ENCODE measurements at regions not wholly inside any gene's neighbourhood (a gene's known extent, or its start where the extent isn't known, plus 50 kb on each side); places are given as distances from the start of the nearest gene placed in this dataset.
"Not testable (repeated sequence)": the region's sequence is repeated elsewhere in the genome, so short reads cannot be mapped to it uniquely, and the experiment has no call there.

GRCh38 chr4:112003231-112003907 is 141.9 kb upstream of the FAM241A start:
- H3K4me1 ChIP-seq (ENCODE audit: control insufficient read depth, low read depth, low read length) = no peaks in the 10 kb centered on the region
- H3K27me3 ChIP-seq (ENCODE audit: control insufficient read depth, insufficient read depth, low read length) = no peaks in the 10 kb centered on the region
- no peak overlapping the region for H3K4me3 ChIP-seq (ENCODE audit: low read length)
- no peak overlapping the region for H3K27ac ChIP-seq (ENCODE audit: low read length)
- H3K9me3 ChIP-seq (ENCODE audit: control insufficient read depth, low read depth, low read length) = no peaks in the 10 kb centered on the region
- no peaks in the 10 kb centered on the region for H3K36me3 ChIP-seq (ENCODE audit: control insufficient read depth, low read depth, low read length)
- H3K9ac ChIP-seq (ENCODE audit: low read length) = no peak overlapping the region

GRCh38 chr4:112005027-112005426 is 140.2 kb upstream of the FAM241A start:
- no peak overlapping the region for H3K9ac ChIP-seq (ENCODE audit: low read length)

GRCh38 chr4:112007391-112007790 is 137.9 kb upstream of the FAM241A start:
- Histone ChIP-seq H3K4me3 (ENCODE audit: low read length) (no peak overlapping the region), H3K9me3 (ENCODE audit: control insufficient read depth, low read depth, low read length) (no peaks in the 10 kb centered on the region), H3K36me3 (ENCODE audit: control insufficient read depth, low read depth, low read length) (no peaks in the 10 kb centered on the region), H3K27me3 (ENCODE audit: control insufficient read depth, insufficient read depth, low read length) (no peaks in the 10 kb centered on the region), H3K4me1 (ENCODE audit: control insufficient read depth, low read depth, low read length) (no peaks in the 10 kb centered on the region), H3K27ac (ENCODE audit: low read length) (no peak overlapping the region), H3K9ac (ENCODE audit: low read length) (no peak overlapping the region)

More at GRCh38 chr4:112005027-112005426, 140.2 kb upstream of the FAM241A start:
- Histone ChIP-seq H3K27me3 (ENCODE audit: control insufficient read depth, insufficient read depth, low read length) (no peaks in the 10 kb centered on the region), H3K4me1 (ENCODE audit: control insufficient read depth, low read depth, low read length) (no peaks in the 10 kb centered on the region), H3K9me3 (ENCODE audit: control insufficient read depth, low read depth, low read length) (no peaks in the 10 kb centered on the region), H3K4me3 (ENCODE audit: low read length) (no peak overlapping the region), H3K36me3 (ENCODE audit: control insufficient read depth, low read depth, low read length) (no peaks in the 10 kb centered on the region), H3K27ac (ENCODE audit: low read length) (no peak overlapping the region)

DNA sequence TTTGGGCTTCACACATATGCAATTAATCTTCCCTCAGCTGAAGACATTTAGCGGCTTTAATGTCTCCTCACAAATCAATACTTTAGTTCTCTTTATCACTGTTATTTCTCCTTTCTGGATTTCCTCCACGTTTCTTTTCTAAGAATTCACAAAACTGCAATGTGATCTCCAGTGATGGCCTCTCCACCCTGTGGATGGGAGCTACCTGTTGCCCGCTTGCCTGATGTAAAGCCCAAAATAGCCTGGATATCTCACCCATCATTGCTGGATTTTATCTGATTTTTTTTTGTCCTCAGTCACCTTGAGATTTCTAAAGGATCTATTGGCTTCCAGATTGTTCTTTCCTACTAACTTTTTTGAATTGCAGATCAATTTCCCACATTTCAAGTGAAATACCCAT is 129.3 kb upstream of the FAM241A start:
- H3K9ac ChIP-seq (ENCODE audit: low read length) = no peak overlapping the region
- no peak overlapping the region for H3K27ac ChIP-seq (ENCODE audit: low read length)
- no peaks in the 10 kb centered on the region for H3K4me1 ChIP-seq (ENCODE audit: control insufficient read depth, low read depth, low read length)
- H3K36me3 ChIP-seq (ENCODE audit: control insufficient read depth, low read depth, low read length) = no peaks in the 10 kb centered on the region
- H3K9me3 ChIP-seq (ENCODE audit: control insufficient read depth, low read depth, low read length) = no peaks in the 10 kb centered on the region
- H3K27me3 ChIP-seq (ENCODE audit: control insufficient read depth, insufficient read depth, low read length) = no peaks in the 10 kb centered on the region
- H3K4me3 ChIP-seq (ENCODE audit: low read length) = no peak overlapping the region

GRCh38 chr4:112023402-112023950 is 121.8 kb upstream of the FAM241A start:
- Histone ChIP-seq H3K27ac (ENCODE audit: low read length) (no peak overlapping the region), H3K9ac (ENCODE audit: low read length) (no peak overlapping the region), H3K36me3 (ENCODE audit: control insufficient read depth, low read depth, low read length) (no peaks in the 10 kb centered on the region), H3K27me3 (ENCODE audit: control insufficient read depth, insufficient read depth, low read length) (no peaks in the 10 kb centered on the region), H3K4me3 (ENCODE audit: low read length) (no peak overlapping the region), H3K9me3 (ENCODE audit: control insufficient read depth, low read depth, low read length) (no peaks in the 10 kb centered on the region), H3K4me1 (ENCODE audit: control insufficient read depth, low read depth, low read length) (no peaks in the 10 kb centered on the region)

- Histone ChIP-seq H3K4me1 (ENCODE audit: control insufficient read depth, low read depth, low read length) (peaks cover 2% of the 10 kb centered on the region), H3K36me3 (ENCODE audit: control insufficient read depth, low read depth, low read length) (no peaks in the 10 kb centered on the region), H3K27ac (ENCODE audit: low read length) (no peak overlapping the region), H3K27me3 (ENCODE audit: control insufficient read depth, insufficient read depth, low read length) (no peaks in the 10 kb centered on the region), H3K4me3 (ENCODE audit: low read length) (no peak overlapping the region), H3K9me3 (ENCODE audit: control insufficient read depth, low read depth, low read length) (no peaks in the 10 kb centered on the region), H3K9ac (ENCODE audit: low read length) (no peak overlapping the region)
Observed at GRCh38 chr4:112026058-112026457, 119.2 kb upstream of the FAM241A start.

GRCh38 chr4:112029771-112030171 is 115.5 kb upstream of the FAM241A start:
- Histone ChIP-seq H3K9ac (ENCODE audit: low read length) (no peak overlapping the region), H3K4me3 (ENCODE audit: low read length) (no peak overlapping the region), H3K36me3 (ENCODE audit: control insufficient read depth, low read depth, low read length) (no peaks in the 10 kb centered on the region), H3K27ac (ENCODE audit: low read length) (no peak overlapping the region), H3K27me3 (ENCODE audit: control insufficient read depth, insufficient read depth, low read length) (no peaks in the 10 kb centered on the region), H3K9me3 (ENCODE audit: control insufficient read depth, low read depth, low read length) (no peaks in the 10 kb centered on the region), H3K4me1 (ENCODE audit: control insufficient read depth, low read depth, low read length) (peaks cover 2% of the 10 kb centered on the region)

GRCh38 chr4:112031712-112032328 is 113.4 kb upstream of the FAM241A start:
- no peaks in the 10 kb centered on the region for H3K27me3 ChIP-seq (ENCODE audit: control insufficient read depth, insufficient read depth, low read length)
- H3K36me3 ChIP-seq (ENCODE audit: control insufficient read depth, low read depth, low read length) = no peaks in the 10 kb centered on the region
- H3K9ac ChIP-seq (ENCODE audit: low read length) = no peak overlapping the region
- H3K4me3 ChIP-seq (ENCODE audit: low read length) = no peak overlapping the region
- no peak overlapping the region for H3K27ac ChIP-seq (ENCODE audit: low read length)
- H3K4me1 ChIP-seq (ENCODE audit: control insufficient read depth, low read depth, low read length) = peaks cover 2% of the 10 kb centered on the region
- H3K9me3 ChIP-seq (ENCODE audit: control insufficient read depth, low read depth, low read length) = no peaks in the 10 kb centered on the region

DNA sequence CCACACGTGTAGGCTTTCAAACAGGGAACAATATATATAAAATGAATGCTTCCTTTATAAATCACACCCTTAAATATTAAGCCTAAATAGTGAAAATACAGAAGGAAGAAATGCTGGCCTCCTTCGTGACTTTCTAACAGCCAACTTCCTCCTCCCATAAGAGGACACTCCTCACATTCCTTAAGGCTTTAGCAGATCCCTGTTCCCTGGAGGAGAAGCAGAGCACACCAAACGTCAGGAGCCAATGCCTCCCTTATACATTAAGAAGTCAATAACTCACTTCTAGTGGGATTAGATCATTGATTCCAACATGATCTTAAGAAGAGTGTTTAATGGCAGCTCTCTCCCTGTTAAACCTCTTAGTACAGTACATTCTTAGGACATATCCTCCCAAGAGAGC is 108.4 kb upstream of the FAM241A start:
- no peaks in the 10 kb centered on the region for H3K27me3 ChIP-seq (ENCODE audit: control insufficient read depth, insufficient read depth, low read length)
- H3K4me3 ChIP-seq (ENCODE audit: low read length) = no peak overlapping the region
- no peaks in the 10 kb centered on the region for H3K9me3 ChIP-seq (ENCODE audit: control insufficient read depth, low read depth, low read length)
- no peak overlapping the region for H3K27ac ChIP-seq (ENCODE audit: low read length)
- H3K4me1 ChIP-seq (ENCODE audit: control insufficient read depth, low read depth, low read length) = no peaks in the 10 kb centered on the region
- H3K36me3 ChIP-seq (ENCODE audit: control insufficient read depth, low read depth, low read length) = no peaks in the 10 kb centered on the region
- no peak overlapping the region for H3K9ac ChIP-seq (ENCODE audit: low read length)

DNA sequence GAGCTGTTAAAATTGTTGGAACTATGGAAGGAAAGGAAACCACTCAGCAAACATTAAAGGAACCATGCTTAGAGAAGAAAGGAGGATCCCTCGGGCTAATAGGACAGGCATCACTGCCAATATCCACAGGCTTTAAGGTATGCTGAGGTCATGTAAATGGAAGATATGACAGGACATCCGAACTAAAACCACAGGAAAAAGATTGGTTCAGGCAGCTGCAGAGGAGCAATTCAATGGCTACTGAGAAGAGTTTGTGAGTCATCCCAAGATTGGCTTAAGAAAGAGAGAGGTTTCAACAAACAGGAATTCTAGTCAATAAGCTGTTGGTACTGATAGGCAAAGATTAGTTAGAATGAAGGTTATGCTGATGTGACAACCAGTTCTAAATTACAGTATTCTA is 106.4 kb upstream of the FAM241A start:
- Histone ChIP-seq H3K27me3 (ENCODE audit: control insufficient read depth, insufficient read depth, low read length) (no peaks in the 10 kb centered on the region), H3K27ac (ENCODE audit: low read length) (no peak overlapping the region), H3K4me1 (ENCODE audit: control insufficient read depth, low read depth, low read length) (no peaks in the 10 kb centered on the region), H3K36me3 (ENCODE audit: control insufficient read depth, low read depth, low read length) (no peaks in the 10 kb centered on the region), H3K9me3 (ENCODE audit: control insufficient read depth, low read depth, low read length) (no peaks in the 10 kb centered on the region), H3K4me3 (ENCODE audit: low read length) (no peak overlapping the region), H3K9ac (ENCODE audit: low read length) (no peak overlapping the region)

- not testable (repeated sequence) for H3K4me1 ChIP-seq (ENCODE audit: control insufficient read depth, low read depth, low read length); H3K9me3 ChIP-seq (ENCODE audit: control insufficient read depth, low read depth, low read length); H3K27me3 ChIP-seq (ENCODE audit: control insufficient read depth, insufficient read depth, low read length)
Observed at GRCh38 chr4:112049119-112049518, 96.1 kb upstream of the FAM241A start.

DNA sequence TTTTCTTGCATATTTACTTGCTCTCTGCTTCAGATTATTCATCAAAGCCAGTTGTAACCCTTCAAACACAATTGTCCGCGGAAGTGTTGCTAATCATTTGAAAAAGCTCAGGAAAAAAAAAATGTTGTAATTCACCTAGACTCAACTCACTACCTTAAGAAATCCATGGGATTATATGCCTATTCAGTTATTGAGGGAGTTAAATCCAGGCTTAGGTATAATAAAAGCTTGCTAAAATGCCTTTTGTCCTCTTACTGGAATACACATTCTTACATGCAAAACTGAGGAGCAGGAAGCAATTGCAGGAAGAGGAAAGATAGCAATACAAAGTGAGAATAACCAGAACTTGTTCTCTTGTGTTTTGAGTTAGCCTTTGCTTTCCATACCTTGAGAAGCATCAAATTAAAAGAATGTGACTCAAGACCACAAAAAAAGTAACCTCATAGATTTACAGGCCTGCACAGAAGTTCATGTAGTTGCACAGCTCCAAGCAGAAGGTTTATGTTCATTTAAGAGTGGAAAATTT is 91.4 kb upstream of the FAM241A start:
- Histone ChIP-seq H3K4me3 (ENCODE audit: low read length) (no peak overlapping the region), H3K27ac (ENCODE audit: low read length) (no peak overlapping the region), H3K27me3 (ENCODE audit: control insufficient read depth, insufficient read depth, low read length) (no peaks in the 10 kb centered on the region), H3K9ac (ENCODE audit: low read length) (no peak overlapping the region), H3K4me1 (ENCODE audit: control insufficient read depth, low read depth, low read length) (peaks cover 7% of the 10 kb centered on the region), H3K9me3 (ENCODE audit: control insufficient read depth, low read depth, low read length) (no peaks in the 10 kb centered on the region), H3K36me3 (ENCODE audit: control insufficient read depth, low read depth, low read length) (no peaks in the 10 kb centered on the region)

More at GRCh38 chr4:112049119-112049518, 96.1 kb upstream of the FAM241A start:
- not testable (repeated sequence) for H3K36me3 ChIP-seq (ENCODE audit: control insufficient read depth, low read depth, low read length); H3K9ac ChIP-seq (ENCODE audit: low read length); H3K4me3 ChIP-seq (ENCODE audit: low read length); H3K27ac ChIP-seq (ENCODE audit: low read length)
